Right ventricle myocardium superior (tissue), 1 donor: ENCODE measurements at regions not wholly inside any gene's neighbourhood (a gene's known extent, or its start where the extent isn't known, plus 50 kb on each side); places are given as distances from the start of the nearest gene placed in this dataset.
A peak's percentile ranks its signal among the peaks of the same experiment; 100 is the strongest.

Experiments used
- ATAC-seq: fragments of 200-7000 bp; cut with Tn5 transposase; one replicate; pipeline ENCODE4 v1.9.1; 2020; ENCODE audit warnings: mild to moderate bottlenecking; ENCODE audit not compliant: poor library complexity
- DNase-seq: peaks from one replicate; pipeline ENCODE4 v3.0.0-alpha.2; 2020
- intact Hi-C: fragments of 100-400 bp; cut with DNase I; formaldehyde crosslinking; loops from one replicate; pipeline ENCODE4 v1.11.2; 2022
- donor health status: DM: no; HTN: yes; CAD: no; lungs with severe emphysema.

- no peak for DNase-seq
- intact Hi-C loops = no loop called here
- ATAC-seq = peak; percentile 59
Measured at GRCh38 chr6:166691746-166692145, 64.7 kb upstream of the RPS6KA2 start.

DNA sequence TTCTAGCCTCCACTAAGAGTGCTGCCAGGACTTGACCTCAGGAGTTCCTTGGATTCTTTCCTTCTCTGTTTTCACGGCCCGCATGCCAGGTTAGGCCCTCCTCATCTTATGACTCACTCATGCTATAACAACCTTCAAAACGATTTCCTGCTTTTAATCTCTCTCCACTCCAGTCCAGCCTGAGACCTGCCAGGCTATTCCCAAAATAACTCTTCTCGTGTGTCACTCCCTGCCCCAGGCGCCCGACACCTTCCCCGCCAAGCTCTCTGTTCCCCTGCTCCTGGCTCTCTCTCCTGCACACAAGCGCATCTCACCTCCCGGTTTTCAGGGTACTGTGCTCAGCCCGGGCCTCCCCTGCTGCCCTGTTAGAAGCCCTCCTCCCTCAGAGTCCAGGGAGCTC is 64.1 kb upstream of the RPS6KA2 start:
- intact Hi-C loops = no loop called here
- peak; percentile 96 for ATAC-seq
- DNase-seq = peak; percentile 69

- ATAC-seq = no peak
- no peak for DNase-seq
- intact Hi-C loops = no loop called here
Measured at GRCh38 chr6:166689687-166690086, 62.6 kb upstream of the RPS6KA2 start.

DNA sequence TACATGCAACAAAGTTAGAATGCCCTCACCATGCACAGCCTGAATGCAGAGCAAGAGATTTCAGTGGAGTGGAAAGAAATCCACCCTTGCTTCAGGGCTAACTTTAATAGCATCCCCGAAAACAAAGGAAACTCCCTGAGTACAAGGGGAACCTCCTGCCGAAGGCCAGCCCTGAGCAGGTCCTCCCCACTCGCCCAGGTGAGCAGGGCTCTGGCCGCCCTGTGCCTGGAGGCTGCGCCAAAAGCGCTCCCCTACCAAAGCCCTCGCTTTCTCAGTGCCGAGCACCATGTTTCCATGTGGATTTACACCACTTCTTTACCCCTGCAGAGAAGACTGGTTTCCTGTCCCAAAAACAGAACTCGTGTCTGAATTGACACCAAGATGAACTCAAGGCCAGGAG is 61.9 kb upstream of the RPS6KA2 start:
- ATAC-seq (no peak), DNase-seq (no peak)
- intact Hi-C loops = no loop called here

DNA sequence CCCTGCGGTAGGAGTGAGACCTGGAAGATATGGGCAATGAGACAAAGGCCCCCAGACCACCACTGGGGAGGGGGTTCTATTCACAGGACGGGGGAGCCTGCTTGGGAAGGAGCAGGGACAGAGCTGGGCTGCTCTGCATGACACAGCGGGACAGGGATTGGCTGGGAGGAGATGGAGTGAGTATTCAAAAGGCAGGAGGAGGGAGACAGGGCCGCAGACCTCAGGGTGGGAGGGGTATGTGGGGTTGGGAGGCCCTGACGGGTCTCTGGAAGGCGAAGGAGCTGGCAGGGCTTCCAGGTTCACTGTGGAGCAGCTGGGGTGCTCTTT is 60.8 kb upstream of the RPS6KA2 start:
- ATAC-seq (no peak), DNase-seq (no peak)
- intact Hi-C loops = no loop called here

DNA sequence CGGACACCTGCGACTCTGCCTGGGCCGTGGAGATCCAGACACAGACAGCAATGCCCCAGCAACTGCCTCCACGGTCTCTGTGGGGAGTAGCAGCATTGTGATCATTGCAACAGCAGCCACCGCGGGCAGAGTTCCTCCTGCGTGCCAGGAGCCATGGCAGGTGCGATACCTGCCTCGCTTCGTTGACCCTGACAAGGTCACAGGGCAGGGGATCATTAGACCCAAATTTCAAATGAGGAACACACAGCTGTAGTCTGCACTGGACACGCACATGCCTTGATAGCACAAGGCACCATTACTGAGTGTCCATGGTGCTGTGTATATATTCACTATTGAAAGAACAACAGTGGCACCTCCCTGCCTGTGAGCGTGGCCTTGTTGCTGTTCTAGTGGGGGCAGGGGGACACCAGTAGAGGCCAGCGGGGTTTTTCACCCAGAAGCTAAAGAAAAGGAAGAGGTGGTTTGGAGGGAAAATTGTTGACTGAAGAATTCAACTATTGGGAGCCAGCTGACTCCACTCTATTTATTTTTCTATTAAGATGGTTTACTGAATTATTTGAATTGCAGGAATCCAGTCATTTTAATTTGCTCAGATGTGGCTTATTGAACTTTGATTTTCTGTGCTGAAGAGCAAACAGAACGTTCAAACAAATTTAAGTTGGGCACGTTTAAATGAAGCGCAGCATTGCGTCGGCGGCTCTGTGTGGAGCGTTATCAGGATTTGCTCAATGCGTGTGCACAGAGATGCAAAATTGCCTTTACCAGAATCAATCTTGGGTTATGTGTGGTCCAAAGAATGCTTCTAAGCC is 60.2 kb upstream of the RPS6KA2 start:
- DNase-seq = no peak
- ATAC-seq = no peak
- intact Hi-C loops = no loop called here

DNA sequence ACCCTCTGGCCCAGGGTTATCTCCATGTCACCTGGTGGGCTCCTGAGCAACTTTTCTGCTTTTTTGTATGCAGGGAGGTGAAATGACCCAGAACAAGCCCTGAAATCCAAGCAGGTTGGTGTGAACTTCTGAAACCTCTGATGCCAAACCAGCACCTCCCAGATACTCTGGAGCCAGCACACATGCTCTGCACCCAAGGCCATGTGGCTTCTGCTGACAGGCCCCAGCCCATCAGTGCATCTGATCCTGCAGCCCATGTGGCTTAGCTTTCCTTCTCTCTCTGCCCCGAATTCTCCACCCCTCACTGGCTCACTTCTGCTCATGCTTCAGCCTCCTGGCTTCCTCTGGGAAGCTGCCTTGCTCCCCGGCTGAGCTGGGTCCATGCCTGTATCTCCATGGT is 59.3 kb upstream of the RPS6KA2 start:
- intact Hi-C loops = no loop called here
- DNase-seq = no peak

DNA sequence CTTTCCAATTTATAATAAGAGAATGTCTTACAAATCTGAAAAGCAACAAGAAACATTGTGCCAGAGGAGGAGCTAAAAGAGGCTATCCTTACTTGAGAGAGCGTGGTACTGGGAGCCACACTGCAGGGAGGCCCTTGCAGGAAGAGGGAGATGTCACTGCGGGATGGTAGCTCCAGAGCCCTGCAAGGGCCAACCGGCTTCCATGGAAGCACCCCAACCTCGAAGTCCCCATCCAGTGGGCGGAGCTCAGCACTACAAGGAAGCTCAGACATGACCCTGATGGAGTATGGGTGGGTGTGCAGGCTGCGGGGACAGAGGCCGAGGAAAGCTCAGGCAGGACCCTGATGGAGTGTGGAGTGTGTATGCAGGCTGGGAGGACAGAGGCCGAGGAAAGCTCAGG is 57.8 kb upstream of the RPS6KA2 start:
- intact Hi-C loops = no loop called here
- no peak for ATAC-seq
- DNase-seq = no peak

More for the DNA sequence above, 59.3 kb upstream of the RPS6KA2 start:
- no peak for ATAC-seq

- no peak for ATAC-seq
- intact Hi-C loops = no loop called here
- no peak for DNase-seq
Measured at GRCh38 chr6:166684170-166684569, 57.1 kb upstream of the RPS6KA2 start.

DNA sequence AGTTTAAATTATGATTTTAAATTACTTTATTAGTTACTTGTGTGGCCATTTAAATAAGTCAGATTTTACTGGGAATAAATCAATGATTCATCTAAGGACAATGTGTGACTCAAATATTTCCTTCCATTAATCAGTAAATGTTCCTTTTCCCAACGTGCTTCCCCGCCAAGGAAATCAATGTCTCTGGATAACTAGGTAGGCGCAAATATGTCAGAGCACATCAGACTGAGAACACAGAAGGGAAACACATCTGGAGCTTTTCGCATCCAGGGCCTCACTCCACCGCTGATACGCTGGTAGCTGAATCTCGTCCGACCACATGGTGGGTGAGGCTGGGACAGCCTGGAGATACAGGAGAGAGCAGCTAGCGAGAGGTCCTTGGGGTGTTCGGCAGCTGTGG is 56.4 kb upstream of the RPS6KA2 start:
- DNase-seq (no peak), ATAC-seq (no peak)
- intact Hi-C loops = no loop called here

GRCh38 chr6:166679566-166679965 is 52.5 kb upstream of the RPS6KA2 start:
- DNase-seq = no peak
- ATAC-seq = no peak
- intact Hi-C loops = no loop called here

- intact Hi-C loops = no loop called here
- DNase-seq (no peak), ATAC-seq (no peak)
Measured at GRCh38 chr6:166678426-166678825, 51.4 kb upstream of the RPS6KA2 start.

GRCh38 chr6:166677941-166678340 is 50.9 kb upstream of the RPS6KA2 start:
- DNase-seq (no peak), ATAC-seq (no peak)
- intact Hi-C loops = no loop called here
